Thyroid gland (tissue), 4 donors: ENCODE measurements at regions not wholly inside any gene's neighbourhood (a gene's known extent, or its start where the extent isn't known, plus 50 kb on each side); places are given as distances from the start of the nearest gene placed in this dataset.

Experiments used
- DNase-seq, 2 donors: peaks; one replicate each; pipeline ENCODE4 v3.0.0-alpha.2; 2019
- H3K27ac ChIP-seq, 3 donors: fragments of 200-600 bp; sonication (generic); 1 replicate in 2 of 3; 2 replicates in 1 of 3; pipeline ENCODE4 v1.5.1; 2016 to 2019; ENCODE audit warnings: mild to moderate bottlenecking in 1 of 3, moderate library complexity in 1 of 3
- H3K27me3 ChIP-seq: fragments of 200-600 bp; sonication (generic); one replicate; pipeline ENCODE4 v1.5.1; 2019
- H3K36me3 ChIP-seq, 2 donors: fragments of 200-600 bp; sonication (generic); one replicate each; pipeline ENCODE4 v1.5.1; 2016 to 2019
- H3K4me1 ChIP-seq, 2 donors: fragments of 200-600 bp; sonication (generic); one replicate each; pipeline ENCODE4 v1.5.1; 2017 to 2019
- H3K4me3 ChIP-seq, 3 donors: fragments of 200-600 bp; sonication (generic); replicated peaks in 1 of 3; 1 replicate in 2 of 3; 2 replicates in 1 of 3; pipeline ENCODE4 v1.5.1; 2016; ENCODE audit warnings: mild to moderate bottlenecking in 1 of 3
- H3K9me3 ChIP-seq: fragments of 200-600 bp; sonication (generic); one replicate; pipeline ENCODE4 v1.5.1; 2017
- CTCF ChIP-seq, 6 experiments: fragments of 200-600 bp in 3 of 6; fragments of 450-650 bp in 3 of 6; sonication (generic) in 3 of 6; IDR thresholded peaks; one replicate each; pipeline ENCODE4 v1.5.1; 2016 to 2019; ENCODE audit warnings: antibody characterized with exemption in 6 of 6, mild to moderate bottlenecking in 2 of 6, inconsistent platforms in 1 of 6, moderate library complexity in 1 of 6
- POLR2A ChIP-seq, 2 donors: fragments of 450-650 bp; IDR thresholded peaks; one replicate each; pipeline ENCODE4 v1.6.1; 2017; ENCODE audit warnings: antibody characterized with exemption in 2 of 2, mild to moderate bottlenecking in 2 of 2, moderate library complexity in 1 of 2
- WGBS, 2 donors: methylation state at CpG; one replicate each; pipeline ENCODE4 v1.1.5; 2017; 5-methylcytosine and 5-hydroxymethylcytosine counted together
- intact Hi-C: fragments of 100-400 bp; cut with DNase I; formaldehyde crosslinking; loops from one replicate; pipeline ENCODE4 v1.15.1; 2023

GRCh38 chr16:7177875-7178274 lies 154.8 kb upstream of the RBFOX1 start:
- WGBS, 2 donors = 53 to 80% methylated on average over 2 of the region's 2 CpGs
- Histone ChIP-seq H3K27me3 (no peaks in the 10 kb centered on the region), H3K4me3 (no peak overlapping the region), H3K27ac (no peak overlapping the region), H3K36me3 (no peaks in the 10 kb centered on the region), H3K4me1 (no peaks in the 10 kb centered on the region), H3K9me3 (no peaks in the 10 kb centered on the region)
- intact Hi-C loops = no loop called here
- DNase-seq = no peak
- no peak for TF ChIP-seq CTCF (IDR thresholded peaks at IDR 0.05)
- TF ChIP-seq POLR2A (IDR thresholded peaks at IDR 0.05) = no peak

DNA sequence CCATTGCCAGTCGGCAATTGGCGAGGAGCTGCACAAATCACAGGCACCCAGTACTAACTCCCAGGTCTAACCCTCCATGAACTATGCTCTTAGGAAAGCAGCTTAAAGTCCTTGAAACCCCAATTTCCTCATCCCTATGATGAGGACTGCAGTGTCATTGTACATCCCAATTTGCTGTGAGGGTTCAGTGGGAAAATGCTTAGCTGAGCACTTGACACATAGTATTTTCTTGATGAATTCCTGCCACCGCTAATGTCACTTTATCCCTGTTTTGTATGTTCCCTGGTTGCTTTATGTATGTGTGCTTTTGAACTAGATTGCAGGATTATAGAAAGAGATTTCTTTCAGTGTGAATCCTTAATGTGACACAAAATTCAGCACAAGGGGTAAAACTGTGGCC lies 161.5 kb upstream of the RBFOX1 start:
- Histone ChIP-seq H3K4me1 (no peaks in the 10 kb centered on the region), H3K9me3 (no peaks in the 10 kb centered on the region), H3K27me3 (no peaks in the 10 kb centered on the region), H3K4me3 (no peak overlapping the region), H3K36me3 (no peaks in the 10 kb centered on the region), H3K27ac (no peak overlapping the region)
- DNase-seq = no peak
- intact Hi-C loops = no loop called here
- TF ChIP-seq POLR2A (IDR thresholded peaks at IDR 0.05) = no peak
- no peak for TF ChIP-seq CTCF (IDR thresholded peaks at IDR 0.05)
- WGBS, 2 donors = 90 to 92% methylated on average over 3 of the region's 3 CpGs

DNA sequence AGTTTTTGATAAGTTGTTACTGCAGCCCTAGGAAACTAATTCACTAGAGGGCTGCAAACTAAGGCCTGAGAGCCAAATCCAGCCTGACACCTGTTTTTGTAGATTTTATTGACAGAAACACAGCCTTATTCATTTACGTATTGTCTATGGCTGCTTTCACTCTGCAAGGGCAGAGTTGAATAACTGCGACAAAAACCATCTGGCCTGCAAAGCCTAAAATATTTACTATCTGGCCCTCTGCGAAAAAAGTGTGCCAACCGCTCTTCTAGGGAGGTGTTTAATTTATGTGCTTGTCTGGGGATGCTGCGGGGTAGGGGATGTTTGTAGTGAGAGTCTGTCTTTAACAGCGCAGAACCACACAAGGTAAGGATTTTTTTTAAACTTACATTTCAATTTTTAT lies 165.0 kb upstream of the RBFOX1 start:
- Histone ChIP-seq H3K27ac (no peak overlapping the region), H3K9me3 (no peaks in the 10 kb centered on the region), H3K4me1 (no peaks in the 10 kb centered on the region), H3K27me3 (no peaks in the 10 kb centered on the region), H3K36me3 (no peaks in the 10 kb centered on the region), H3K4me3 (no peak overlapping the region)
- intact Hi-C loops = no loop called here
- no peak for DNase-seq
- TF ChIP-seq POLR2A (IDR thresholded peaks at IDR 0.05) (no peak), CTCF (IDR thresholded peaks at IDR 0.05) (no peak)
- WGBS, 2 donors = 80 to 87% methylated on average over 6 of the region's 6 CpGs

- intact Hi-C loops = no loop called here
- no peak for DNase-seq
- Histone ChIP-seq H3K4me1 (no peaks in the 10 kb centered on the region), H3K9me3 (no peaks in the 10 kb centered on the region), H3K4me3 (no peak overlapping the region), H3K36me3 (no peaks in the 10 kb centered on the region), H3K27ac (no peak overlapping the region), H3K27me3 (no peaks in the 10 kb centered on the region)
- WGBS, 2 donors = 23 to 38% methylated on average over 1 of the region's 1 CpG
- TF ChIP-seq CTCF (IDR thresholded peaks at IDR 0.05) (no peak), POLR2A (IDR thresholded peaks at IDR 0.05) (no peak)
These were observed 170.8 kb upstream of the RBFOX1 start for GRCh38 chr16:7161891-7162290.

DNA sequence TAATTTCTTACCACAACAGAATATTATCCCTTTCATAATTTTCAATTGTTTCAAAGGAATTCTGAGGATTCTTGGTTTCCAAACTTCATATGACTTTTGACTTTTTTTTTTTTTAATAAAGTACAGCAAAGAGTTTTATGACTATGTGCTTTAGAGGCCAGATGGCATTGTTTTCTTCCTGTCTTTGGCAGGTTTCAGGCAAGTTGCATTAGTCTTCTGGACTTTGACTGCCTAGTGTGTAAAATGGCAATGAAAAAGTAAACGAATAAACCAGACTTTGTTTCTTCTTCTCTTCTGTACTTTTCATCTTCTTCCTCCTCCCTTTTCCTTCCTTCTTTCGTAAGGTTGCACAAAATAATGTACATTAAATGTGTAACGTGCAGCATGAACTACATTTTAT lies 172.6 kb upstream of the RBFOX1 start:
- Histone ChIP-seq H3K4me1 (no peaks in the 10 kb centered on the region), H3K36me3 (no peaks in the 10 kb centered on the region), H3K4me3 (no peak overlapping the region), H3K27ac (no peak overlapping the region), H3K9me3 (no peaks in the 10 kb centered on the region), H3K27me3 (no peaks in the 10 kb centered on the region)
- no peak for TF ChIP-seq POLR2A (IDR thresholded peaks at IDR 0.05)
- no peak for TF ChIP-seq CTCF (IDR thresholded peaks at IDR 0.05)
- 84 to 90% methylated on average over 3 of the region's 3 CpGs for WGBS, 2 donors
- DNase-seq = no peak
- intact Hi-C loops = no loop called here
